ENCODE measurements at regions not wholly inside any gene's neighbourhood (a gene's known extent, or its start where the extent isn't known, plus 50 kb on each side); places are given as distances from the start of the nearest gene placed in this dataset.

- H3K9ac ChIP-seq (ENCODE audit: insufficient read length), result no peak overlapping the region
- no peaks in the 10 kb centered on the region for H3K9me3 ChIP-seq (ENCODE audit: low read depth, low read length)
- H3K36me3 ChIP-seq (ENCODE audit: insufficient read depth, low read length), result no peaks in the 10 kb centered on the region
- no peak overlapping the region for H3K27ac ChIP-seq
- TF ChIP-seq FOXP2 (optimal IDR thresholded peaks at IDR 0.05; ENCODE audit: control extremely low read depth, extremely low read length, insufficient read depth) (no peak), POLR2AphosphoS5 (IDR thresholded peaks at IDR 0.05; ENCODE audit: borderline replicate concordance, low read depth, low read length) (no peak), EZH2 (IDR thresholded peaks at IDR 0.05) (no peak)
- H3K4me3 ChIP-seq, result no peak overlapping the region
- no peak for DNase-seq (ENCODE audit: low read depth, low spot score)
Observed at GRCh38 chr13:103859952-103860351, 793.7 kb upstream of the SLC10A2 start.

GRCh38 chr13:103852036-103852435, 785.8 kb upstream of the SLC10A2 start:
- DNase-seq (ENCODE audit: low read depth, low spot score), result no peak
- no peak overlapping the region for H3K27ac ChIP-seq
- TF ChIP-seq FOXP2 (optimal IDR thresholded peaks at IDR 0.05; ENCODE audit: control extremely low read depth, extremely low read length, insufficient read depth) (no peak), POLR2AphosphoS5 (IDR thresholded peaks at IDR 0.05; ENCODE audit: borderline replicate concordance, low read depth, low read length) (no peak), EZH2 (IDR thresholded peaks at IDR 0.05) (no peak)
- H3K4me3 ChIP-seq, result no peak overlapping the region
- no peaks in the 10 kb centered on the region for H3K36me3 ChIP-seq (ENCODE audit: insufficient read depth, low read length)
- no peaks in the 10 kb centered on the region for H3K9me3 ChIP-seq (ENCODE audit: low read depth, low read length)
- no peak overlapping the region for H3K9ac ChIP-seq (ENCODE audit: insufficient read length)

- H3K9me3 ChIP-seq (ENCODE audit: low read depth, low read length), result no peaks in the 10 kb centered on the region
- no peaks in the 10 kb centered on the region for H3K36me3 ChIP-seq (ENCODE audit: insufficient read depth, low read length)
- H3K4me3 ChIP-seq, result no peak overlapping the region
- TF ChIP-seq POLR2AphosphoS5 (IDR thresholded peaks at IDR 0.05; ENCODE audit: borderline replicate concordance, low read depth, low read length), result no peak
- TF ChIP-seq EZH2 (IDR thresholded peaks at IDR 0.05), result no peak
- no peak for TF ChIP-seq FOXP2 (optimal IDR thresholded peaks at IDR 0.05; ENCODE audit: control extremely low read depth, extremely low read length, insufficient read depth)
- no peak for DNase-seq (ENCODE audit: low read depth, low spot score)
- H3K9ac ChIP-seq (ENCODE audit: insufficient read length), result no peak overlapping the region
- H3K27ac ChIP-seq, result no peak overlapping the region
Observed at GRCh38 chr13:103844471-103844870, 778.3 kb upstream of the SLC10A2 start.

GRCh38 chr13:103839460-103839859, 773.2 kb upstream of the SLC10A2 start:
- Histone ChIP-seq H3K9ac (ENCODE audit: insufficient read length) (no peak overlapping the region), H3K4me3 (no peak overlapping the region), H3K36me3 (ENCODE audit: insufficient read depth, low read length) (no peaks in the 10 kb centered on the region), H3K9me3 (ENCODE audit: low read depth, low read length) (no peaks in the 10 kb centered on the region), H3K27ac (no peak overlapping the region)
- TF ChIP-seq EZH2 (IDR thresholded peaks at IDR 0.05), result no peak
- no peak for TF ChIP-seq POLR2AphosphoS5 (IDR thresholded peaks at IDR 0.05; ENCODE audit: borderline replicate concordance, low read depth, low read length)
- TF ChIP-seq FOXP2 (optimal IDR thresholded peaks at IDR 0.05; ENCODE audit: control extremely low read depth, extremely low read length, insufficient read depth), result no peak
- DNase-seq (ENCODE audit: low read depth, low spot score), result no peak

- no peak overlapping the region for H3K9ac ChIP-seq (ENCODE audit: insufficient read length)
- no peak overlapping the region for H3K4me3 ChIP-seq
- no peaks in the 10 kb centered on the region for H3K9me3 ChIP-seq (ENCODE audit: low read depth, low read length)
- no peak overlapping the region for H3K27ac ChIP-seq
- H3K36me3 ChIP-seq (ENCODE audit: insufficient read depth, low read length), result no peaks in the 10 kb centered on the region
- DNase-seq (ENCODE audit: low read depth, low spot score), result no peak
- TF ChIP-seq FOXP2 (optimal IDR thresholded peaks at IDR 0.05; ENCODE audit: control extremely low read depth, extremely low read length, insufficient read depth), result no peak
- TF ChIP-seq POLR2AphosphoS5 (IDR thresholded peaks at IDR 0.05; ENCODE audit: borderline replicate concordance, low read depth, low read length), result no peak
- TF ChIP-seq EZH2 (IDR thresholded peaks at IDR 0.05), result no peak
Observed at GRCh38 chr13:103835052-103835451, 768.8 kb upstream of the SLC10A2 start.

- Histone ChIP-seq H3K9ac (ENCODE audit: insufficient read length) (no peak overlapping the region), H3K9me3 (ENCODE audit: low read depth, low read length) (no peaks in the 10 kb centered on the region), H3K36me3 (ENCODE audit: insufficient read depth, low read length) (no peaks in the 10 kb centered on the region), H3K4me3 (peak overlapping the region; percentile 28; the same call in 1 of the 2 replicates), H3K27ac (peak overlapping the region; percentile 3; the same call in 1 of the 2 replicates)
- TF ChIP-seq EZH2 (IDR thresholded peaks at IDR 0.05), result no peak
- no peak for TF ChIP-seq FOXP2 (optimal IDR thresholded peaks at IDR 0.05; ENCODE audit: control extremely low read depth, extremely low read length, insufficient read depth)
- TF ChIP-seq POLR2AphosphoS5 (IDR thresholded peaks at IDR 0.05; ENCODE audit: borderline replicate concordance, low read depth, low read length), result no peak
- no peak for DNase-seq (ENCODE audit: low read depth, low spot score)
Observed at GRCh38 chr13:103833294-103833852, 767.2 kb upstream of the SLC10A2 start.

GRCh38 chr13:103815619-103816018, 749.4 kb upstream of the SLC10A2 start:
- no peak overlapping the region for H3K27ac ChIP-seq
- no peaks in the 10 kb centered on the region for H3K9me3 ChIP-seq (ENCODE audit: low read depth, low read length)
- H3K9ac ChIP-seq (ENCODE audit: insufficient read length), result no peak overlapping the region
- H3K4me3 ChIP-seq, result no peak overlapping the region
- DNase-seq (ENCODE audit: low read depth, low spot score), result no peak
- TF ChIP-seq POLR2AphosphoS5 (IDR thresholded peaks at IDR 0.05; ENCODE audit: borderline replicate concordance, low read depth, low read length) (no peak), EZH2 (IDR thresholded peaks at IDR 0.05) (no peak), FOXP2 (optimal IDR thresholded peaks at IDR 0.05; ENCODE audit: control extremely low read depth, extremely low read length, insufficient read depth) (no peak)
- H3K36me3 ChIP-seq (ENCODE audit: insufficient read depth, low read length), result no peaks in the 10 kb centered on the region

- no peak overlapping the region for H3K4me3 ChIP-seq
- H3K36me3 ChIP-seq (ENCODE audit: insufficient read depth, low read length), result no peaks in the 10 kb centered on the region
- no peak overlapping the region for H3K27ac ChIP-seq
- no peak for DNase-seq (ENCODE audit: low read depth, low spot score)
- H3K9ac ChIP-seq (ENCODE audit: insufficient read length), result no peak overlapping the region
- H3K9me3 ChIP-seq (ENCODE audit: low read depth, low read length), result no peaks in the 10 kb centered on the region
- TF ChIP-seq POLR2AphosphoS5 (IDR thresholded peaks at IDR 0.05; ENCODE audit: borderline replicate concordance, low read depth, low read length) (no peak), EZH2 (IDR thresholded peaks at IDR 0.05) (no peak), FOXP2 (optimal IDR thresholded peaks at IDR 0.05; ENCODE audit: control extremely low read depth, extremely low read length, insufficient read depth) (no peak)
Observed at GRCh38 chr13:103812971-103813370, 746.8 kb upstream of the SLC10A2 start.

GRCh38 chr13:103812558-103812957, 746.3 kb upstream of the SLC10A2 start:
- no peak overlapping the region for H3K27ac ChIP-seq
- DNase-seq (ENCODE audit: low read depth, low spot score), result no peak
- no peaks in the 10 kb centered on the region for H3K9me3 ChIP-seq (ENCODE audit: low read depth, low read length)
- no peak overlapping the region for H3K9ac ChIP-seq (ENCODE audit: insufficient read length)
- no peak overlapping the region for H3K4me3 ChIP-seq
- TF ChIP-seq POLR2AphosphoS5 (IDR thresholded peaks at IDR 0.05; ENCODE audit: borderline replicate concordance, low read depth, low read length), result no peak
- TF ChIP-seq FOXP2 (optimal IDR thresholded peaks at IDR 0.05; ENCODE audit: control extremely low read depth, extremely low read length, insufficient read depth), result no peak
- TF ChIP-seq EZH2 (IDR thresholded peaks at IDR 0.05), result no peak
- H3K36me3 ChIP-seq (ENCODE audit: insufficient read depth, low read length), result no peaks in the 10 kb centered on the region

Data from SK-N-MC (cell line).